ENCODE measurements at regions not wholly inside any gene's neighbourhood (a gene's known extent, or its start where the extent isn't known, plus 50 kb on each side); places are given as distances from the start of the nearest gene placed in this dataset.

- H3K9me3 ChIP-seq, result no peaks in the 10 kb centered on the region
- no peaks in the 10 kb centered on the region for H3K4me1 ChIP-seq
- no peaks in the 10 kb centered on the region for H3K36me3 ChIP-seq
- WGBS, 5 donors, result 67 to 82% (median 79%) methylated on average over 2 of the region's 2 CpGs
- H3K27ac ChIP-seq, result no peak overlapping the region
- H3K4me3 ChIP-seq, result no peak overlapping the region
- intact Hi-C loops (cut with DNase I; ENCODE audit: low total_unique reads), result no loop called here
- DNase-seq, result no peak
- H3K27me3 ChIP-seq (replicated peaks in 1 of 7), result no peaks in the 10 kb centered on the region
- TF ChIP-seq POLR2A (IDR thresholded peaks at IDR 0.05) (no peak), POLR2AphosphoS5 (IDR thresholded peaks at IDR 0.05) (no peak)
- TF ChIP-seq, protein P1, sequence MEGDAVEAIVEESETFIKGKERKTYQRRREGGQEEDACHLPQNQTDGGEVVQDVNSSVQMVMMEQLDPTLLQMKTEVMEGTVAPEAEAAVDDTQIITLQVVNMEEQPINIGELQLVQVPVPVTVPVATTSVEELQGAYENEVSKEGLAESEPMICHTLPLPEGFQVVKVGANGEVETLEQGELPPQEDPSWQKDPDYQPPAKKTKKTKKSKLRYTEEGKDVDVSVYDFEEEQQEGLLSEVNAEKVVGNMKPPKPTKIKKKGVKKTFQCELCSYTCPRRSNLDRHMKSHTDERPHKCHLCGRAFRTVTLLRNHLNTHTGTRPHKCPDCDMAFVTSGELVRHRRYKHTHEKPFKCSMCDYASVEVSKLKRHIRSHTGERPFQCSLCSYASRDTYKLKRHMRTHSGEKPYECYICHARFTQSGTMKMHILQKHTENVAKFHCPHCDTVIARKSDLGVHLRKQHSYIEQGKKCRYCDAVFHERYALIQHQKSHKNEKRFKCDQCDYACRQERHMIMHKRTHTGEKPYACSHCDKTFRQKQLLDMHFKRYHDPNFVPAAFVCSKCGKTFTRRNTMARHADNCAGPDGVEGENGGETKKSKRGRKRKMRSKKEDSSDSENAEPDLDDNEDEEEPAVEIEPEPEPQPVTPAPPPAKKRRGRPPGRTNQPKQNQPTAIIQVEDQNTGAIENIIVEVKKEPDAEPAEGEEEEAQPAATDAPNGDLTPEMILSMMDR (IDR thresholded peaks at IDR 0.05 in 8 of 11, conservative IDR thresholded peaks at IDR 0.05 in 3 of 11), result no peak
Observed at GRCh38 chr1:191707288-191707687, 451.0 kb upstream of the RGS18 start.

DNA sequence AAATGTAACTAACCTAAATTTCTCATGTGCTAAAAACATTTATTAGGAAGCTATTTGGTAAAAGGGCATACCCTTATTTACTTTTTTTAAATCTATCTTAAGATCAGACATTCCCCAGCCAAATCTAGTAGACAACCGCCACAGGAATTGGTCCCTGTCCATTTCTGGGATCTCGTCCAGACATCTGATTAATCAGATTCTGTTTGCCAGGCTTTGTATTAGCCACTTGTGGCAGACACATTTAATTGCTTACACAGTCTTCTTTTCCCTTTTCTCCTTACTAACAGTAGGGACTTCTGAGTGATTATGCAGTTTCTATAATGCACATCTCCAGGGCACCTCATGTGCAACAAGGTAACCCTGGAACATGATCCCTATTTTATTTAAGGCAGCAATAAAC lies 449.0 kb upstream of the RGS18 start:
- no peaks in the 10 kb centered on the region for H3K4me1 ChIP-seq
- H3K36me3 ChIP-seq, result no peaks in the 10 kb centered on the region
- no peak for DNase-seq
- no peaks in the 10 kb centered on the region for H3K27me3 ChIP-seq (replicated peaks in 1 of 7)
- no peak overlapping the region for H3K4me3 ChIP-seq
- no peak overlapping the region for H3K27ac ChIP-seq
- TF ChIP-seq, protein P1 (IDR thresholded peaks at IDR 0.05 in 8 of 11, conservative IDR thresholded peaks at IDR 0.05 in 3 of 11), result no peak
- TF ChIP-seq POLR2A (IDR thresholded peaks at IDR 0.05), result no peak
- TF ChIP-seq POLR2AphosphoS5 (IDR thresholded peaks at IDR 0.05), result no peak
- no peaks in the 10 kb centered on the region for H3K9me3 ChIP-seq
- intact Hi-C loops (cut with DNase I; ENCODE audit: low total_unique reads), result no loop called here
- WGBS, 5 donors, result 66 to 88% (median 78%) methylated on average over 2 of the region's 2 CpGs

DNA sequence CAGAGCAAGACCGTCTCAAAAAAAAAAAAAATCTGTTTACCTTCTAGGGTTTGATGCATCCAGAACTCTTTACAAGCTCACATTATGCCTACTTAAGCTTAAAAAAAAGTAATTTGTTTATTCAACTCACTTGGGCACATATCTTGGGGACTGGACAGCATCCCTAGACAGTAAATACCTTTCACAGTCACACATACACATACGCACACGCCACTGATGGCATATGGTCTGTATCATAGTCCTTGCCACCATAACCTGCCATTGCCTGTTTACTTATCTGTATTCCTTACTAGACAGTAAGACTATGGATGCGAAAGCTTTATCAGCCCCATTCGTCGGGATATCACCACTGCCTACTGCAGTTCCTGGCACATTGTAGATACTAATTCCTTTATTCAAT lies 446.3 kb upstream of the RGS18 start:
- Histone ChIP-seq H3K36me3 (no peaks in the 10 kb centered on the region), H3K9me3 (no peaks in the 10 kb centered on the region), H3K27me3 (replicated peaks in 1 of 7) (no peaks in the 10 kb centered on the region), H3K27ac (no peak overlapping the region), H3K4me1 (no peaks in the 10 kb centered on the region), H3K4me3 (no peak overlapping the region)
- no peak for DNase-seq
- intact Hi-C loops (cut with DNase I; ENCODE audit: low total_unique reads), result no loop called here
- TF ChIP-seq, protein P1 (IDR thresholded peaks at IDR 0.05 in 8 of 11, conservative IDR thresholded peaks at IDR 0.05 in 3 of 11), result no peak
- TF ChIP-seq POLR2AphosphoS5 (IDR thresholded peaks at IDR 0.05), result no peak
- no peak for TF ChIP-seq POLR2A (IDR thresholded peaks at IDR 0.05)
- 86 to 92% (median 89%) methylated on average over 6 of the region's 6 CpGs for WGBS, 5 donors

DNA sequence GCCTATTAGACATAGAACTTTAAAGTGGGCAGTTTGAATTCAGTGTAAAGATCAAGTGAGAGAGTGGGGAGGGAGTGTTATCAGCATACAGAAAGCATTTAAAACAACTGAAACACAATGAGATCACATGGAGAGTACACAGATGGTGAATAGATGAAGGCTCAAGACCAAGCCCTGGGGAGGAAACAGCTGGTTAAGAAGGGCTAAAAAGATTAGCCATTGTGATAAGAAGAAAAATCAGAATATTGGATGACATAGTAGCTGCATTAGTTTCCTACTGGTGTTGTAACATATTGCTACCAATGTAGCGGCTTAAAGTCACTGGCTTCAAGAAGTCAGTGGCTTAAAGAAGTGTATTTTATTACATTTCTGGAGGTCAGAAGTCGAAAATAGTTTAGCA lies 443.4 kb upstream of the RGS18 start:
- 68 to 74% (median 71%) methylated on average over 2 of the region's 2 CpGs for WGBS, 5 donors

More for the DNA sequence above, 443.4 kb upstream of the RGS18 start:
- no peaks in the 10 kb centered on the region for H3K27me3 ChIP-seq (replicated peaks in 1 of 7)
- TF ChIP-seq POLR2A (IDR thresholded peaks at IDR 0.05) (no peak), POLR2AphosphoS5 (IDR thresholded peaks at IDR 0.05) (no peak)
- TF ChIP-seq, protein P1 (IDR thresholded peaks at IDR 0.05 in 8 of 11, conservative IDR thresholded peaks at IDR 0.05 in 3 of 11), result no peak
- H3K4me1 ChIP-seq, result no peaks in the 10 kb centered on the region
- DNase-seq, result no peak
- no peak overlapping the region for H3K27ac ChIP-seq
- no peaks in the 10 kb centered on the region for H3K9me3 ChIP-seq
- H3K36me3 ChIP-seq, result no peaks in the 10 kb centered on the region
- intact Hi-C loops (cut with DNase I; ENCODE audit: low total_unique reads), result no loop called here
- no peak overlapping the region for H3K4me3 ChIP-seq
